Right lobe of liver (tissue), 6 donors: ENCODE measurements at regions not wholly inside any gene's neighbourhood (a gene's known extent, or its start where the extent isn't known, plus 50 kb on each side); places are given as distances from the start of the nearest gene placed in this dataset.

ENCODE experiments used
- ATAC-seq, 4 donors: fragments of 200-7000 bp; cut with Tn5 transposase; one replicate each; pipeline ENCODE4 v1.9.1; 2020; ENCODE audit warnings: mild to moderate bottlenecking in 4 of 4, moderate library complexity in 4 of 4
- DNase-seq, 3 donors: peaks; one replicate each; pipeline ENCODE4 v3.0.0-alpha.2; 2020
- H3K27ac ChIP-seq, 3 donors: fragments of 200-600 bp; one replicate each; pipeline ENCODE4 v1.8.0; 2022
- H3K27me3 ChIP-seq, 2 donors: fragments of 200-600 bp; one replicate each; pipeline ENCODE4 v1.8.0; 2022
- H3K36me3 ChIP-seq, 4 donors: fragments of 200-600 bp; sonication (generic) in 1 of 4; one replicate each; pipeline versions ENCODE4 v1.5.1 to v1.8.0; 2017 to 2022; ENCODE audit warnings: control low read depth in 1 of 4
- H3K4me1 ChIP-seq, 4 donors: fragments of 200-600 bp; sonication (generic) in 1 of 4; one replicate each; pipeline versions ENCODE4 v1.5.1 to v1.8.0; 2017 to 2022; ENCODE audit warnings: control low read depth in 1 of 4
- H3K4me3 ChIP-seq, 3 donors: fragments of 200-600 bp; one replicate each; pipeline ENCODE4 v1.8.0; 2022
- H3K9me3 ChIP-seq, 4 donors: fragments of 200-600 bp; sonication (generic) in 1 of 4; one replicate each; pipeline versions ENCODE4 v1.5.1 to v1.8.0; 2017 to 2022; ENCODE audit warnings: control low read depth in 1 of 4
- POLR2A ChIP-seq: fragments of 450-650 bp; IDR thresholded peaks from one replicate; pipeline ENCODE4 v1.6.1; 2017; ENCODE audit warnings: antibody characterized with exemption, mild to moderate bottlenecking
- WGBS: methylation state at CpG from one replicate; pipeline ENCODE4 v1.1.6; 2018; ENCODE audit warnings: low coverage, low lambda C conversion rate; ENCODE audit not compliant: insufficient coverage; ENCODE audit errors: missing lambda C conversion rate; 5-methylcytosine and 5-hydroxymethylcytosine counted together
- intact Hi-C, 2 donors: fragments of 100-400 bp; cut with DNase I; formaldehyde crosslinking; loops; one replicate each; pipeline versions ENCODE4 v1.11.2 to v1.14.1; 2022
- TF ChIP-seq, protein P1 (sequence below), 4 donors: fragments of 200-600 bp in 3 of 4; fragments of 450-650 bp in 1 of 4; IDR thresholded peaks; one replicate each; pipeline versions ENCODE4 v1.5.1 to v1.8.0; 2016 to 2022; ENCODE audit warnings: antibody characterized with exemption in 4 of 4, mild to moderate bottlenecking in 2 of 4
- donor health status: DM: no; HTN: yes; CAD: no.
- donor health status: DM: no; HTN: no; CAD: no.
- donor health status: DM: no; HTN: no; CAD: no.
- donor health status: DM: no; HTN: yes; CAD: no.
- donor health status: DM: no; HTN: yes; CAD: no.

DNA sequence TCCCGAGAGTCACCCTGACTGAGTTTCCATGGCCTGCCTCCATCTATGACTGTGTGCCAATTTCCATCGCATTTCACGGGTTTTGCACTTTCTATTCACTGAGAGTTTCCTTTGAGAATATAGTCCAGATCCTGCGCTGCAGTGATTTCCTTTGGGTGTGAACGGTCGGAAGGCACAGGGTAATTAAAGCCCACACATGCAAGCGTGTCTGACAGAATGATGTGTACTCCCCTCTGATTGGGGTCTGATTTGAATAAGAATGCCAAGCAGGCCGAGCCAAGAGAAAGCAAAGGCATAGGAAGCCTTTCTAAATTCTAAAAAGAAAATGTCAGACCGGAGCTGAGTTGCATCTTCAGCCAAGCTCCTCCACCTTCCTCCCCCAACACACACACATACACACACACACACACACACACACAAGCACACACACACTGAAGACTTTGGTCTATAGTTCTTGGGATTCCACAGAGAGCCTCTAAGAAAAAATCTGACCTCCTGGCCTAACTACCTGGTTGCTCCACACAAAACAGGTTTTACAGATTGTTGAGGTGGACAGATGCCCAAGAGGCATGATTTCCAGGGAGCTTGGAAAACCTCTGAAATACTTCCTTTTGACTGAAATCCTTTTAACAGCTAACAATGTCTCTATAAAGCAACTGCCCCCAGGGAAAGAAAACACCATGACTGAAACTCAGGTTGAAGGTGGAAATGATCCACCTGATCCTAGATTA lies 59.7 kb upstream of the LRRN1 start:
- intact Hi-C loops: no loop called here
- peaks cover 0 to 4% (median 0%) of the 10 kb centered on the region in 4 donors for H3K4me1 ChIP-seq
- H3K27ac ChIP-seq: no peak overlapping the region
- 88% methylated on average over 8 of the region's 9 CpGs for WGBS
- DNase-seq: no peak
- no peaks in the 10 kb centered on the region for H3K27me3 ChIP-seq
- no peak for TF ChIP-seq POLR2A
- TF ChIP-seq, protein P1, sequence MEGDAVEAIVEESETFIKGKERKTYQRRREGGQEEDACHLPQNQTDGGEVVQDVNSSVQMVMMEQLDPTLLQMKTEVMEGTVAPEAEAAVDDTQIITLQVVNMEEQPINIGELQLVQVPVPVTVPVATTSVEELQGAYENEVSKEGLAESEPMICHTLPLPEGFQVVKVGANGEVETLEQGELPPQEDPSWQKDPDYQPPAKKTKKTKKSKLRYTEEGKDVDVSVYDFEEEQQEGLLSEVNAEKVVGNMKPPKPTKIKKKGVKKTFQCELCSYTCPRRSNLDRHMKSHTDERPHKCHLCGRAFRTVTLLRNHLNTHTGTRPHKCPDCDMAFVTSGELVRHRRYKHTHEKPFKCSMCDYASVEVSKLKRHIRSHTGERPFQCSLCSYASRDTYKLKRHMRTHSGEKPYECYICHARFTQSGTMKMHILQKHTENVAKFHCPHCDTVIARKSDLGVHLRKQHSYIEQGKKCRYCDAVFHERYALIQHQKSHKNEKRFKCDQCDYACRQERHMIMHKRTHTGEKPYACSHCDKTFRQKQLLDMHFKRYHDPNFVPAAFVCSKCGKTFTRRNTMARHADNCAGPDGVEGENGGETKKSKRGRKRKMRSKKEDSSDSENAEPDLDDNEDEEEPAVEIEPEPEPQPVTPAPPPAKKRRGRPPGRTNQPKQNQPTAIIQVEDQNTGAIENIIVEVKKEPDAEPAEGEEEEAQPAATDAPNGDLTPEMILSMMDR (IDR thresholded peaks at IDR 0.05): no peak
- no peaks in the 10 kb centered on the region for H3K9me3 ChIP-seq
- no peak for ATAC-seq
- no peaks in the 10 kb centered on the region for H3K36me3 ChIP-seq
- no peak overlapping the region for H3K4me3 ChIP-seq

DNA sequence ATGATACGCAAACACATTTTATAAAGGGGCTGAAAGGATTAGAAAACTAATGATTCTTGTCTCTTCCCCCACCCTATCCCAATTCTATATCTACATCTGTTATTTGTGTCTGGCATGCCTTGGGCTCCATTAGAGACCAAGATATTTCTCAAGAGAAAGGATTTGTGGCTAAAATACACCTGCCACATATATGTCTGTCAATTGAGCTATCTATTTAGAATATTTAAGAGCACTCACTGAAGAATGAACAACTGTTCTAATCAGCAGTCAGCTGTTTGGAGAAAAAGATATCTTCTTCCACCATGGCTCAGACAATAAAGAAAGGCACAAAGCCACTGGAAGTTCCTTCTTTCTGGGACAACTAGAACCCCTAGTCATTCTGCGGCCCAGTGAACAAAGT lies 61.7 kb upstream of the LRRN1 start:
- intact Hi-C loops: no loop called here
- no peaks in the 10 kb centered on the region for H3K4me1 ChIP-seq
- no peak overlapping the region for H3K4me3 ChIP-seq
- no peak for TF ChIP-seq POLR2A
- TF ChIP-seq, protein P1 (IDR thresholded peaks at IDR 0.05): no peak
- DNase-seq (no peak), ATAC-seq (no peak)
- H3K9me3 ChIP-seq: no peaks in the 10 kb centered on the region
- no peaks in the 10 kb centered on the region for H3K27me3 ChIP-seq
- H3K27ac ChIP-seq: no peak overlapping the region
- WGBS: 73% methylated on average over 2 of the region's 2 CpGs
- no peaks in the 10 kb centered on the region for H3K36me3 ChIP-seq

DNA sequence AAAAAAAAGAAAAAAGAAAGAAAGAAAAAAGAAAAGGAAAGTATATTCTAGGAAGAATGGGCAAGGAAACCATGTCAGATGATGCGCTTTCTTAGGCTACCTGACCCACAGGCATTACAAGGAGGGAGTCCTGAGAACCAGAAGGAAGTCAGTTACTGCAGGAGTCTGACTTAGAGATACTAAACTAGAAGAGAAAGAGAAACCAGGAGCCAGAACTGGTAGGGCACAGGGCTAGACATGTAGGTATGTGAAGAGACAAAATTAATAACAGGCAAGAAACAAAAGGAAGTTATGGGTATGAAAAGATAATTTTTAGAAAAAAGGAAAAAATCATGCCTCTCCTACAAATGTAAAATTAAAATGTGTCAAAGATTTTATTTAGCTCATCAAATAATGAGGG lies 63.3 kb upstream of the LRRN1 start:
- WGBS: 89% methylated on average over 1 of the region's 1 CpG
- no peaks in the 10 kb centered on the region for H3K27me3 ChIP-seq
- no peak overlapping the region for H3K27ac ChIP-seq
- TF ChIP-seq, protein P1 (IDR thresholded peaks at IDR 0.05): no peak
- TF ChIP-seq POLR2A: no peak
- ATAC-seq (no peak), DNase-seq (no peak)
- no peaks in the 10 kb centered on the region for H3K4me1 ChIP-seq
- intact Hi-C loops: no loop called here
- H3K9me3 ChIP-seq: no peaks in the 10 kb centered on the region
- no peaks in the 10 kb centered on the region for H3K36me3 ChIP-seq
- no peak overlapping the region for H3K4me3 ChIP-seq

DNA sequence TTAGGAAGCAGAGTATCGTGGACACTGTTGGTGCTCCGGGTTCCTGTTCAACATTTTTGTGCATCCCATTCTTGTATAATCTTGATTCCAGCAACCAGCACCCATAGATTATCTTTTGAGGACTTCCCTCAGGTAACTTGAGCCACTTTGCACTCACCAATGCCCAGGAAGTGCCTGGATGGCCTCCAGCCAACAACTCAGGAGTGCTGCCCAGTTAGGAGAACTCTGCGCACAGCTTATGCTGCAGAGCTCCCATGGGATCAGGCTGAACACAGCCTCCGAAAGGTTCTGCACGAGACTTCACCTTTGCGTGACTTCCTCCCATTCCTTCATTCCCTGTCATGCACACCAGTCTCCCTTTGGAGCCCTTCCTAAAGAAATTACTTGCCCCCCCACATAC lies 64.3 kb upstream of the LRRN1 start:
- H3K27ac ChIP-seq: no peak overlapping the region
- 90% methylated on average over 6 of the region's 6 CpGs for WGBS
- intact Hi-C loops: no loop called here

More for the DNA sequence above, 64.3 kb upstream of the LRRN1 start:
- no peak for ATAC-seq
- TF ChIP-seq, protein P1 (IDR thresholded peaks at IDR 0.05): no peak
- Histone ChIP-seq H3K36me3 (no peaks in the 10 kb centered on the region), H3K27me3 (no peaks in the 10 kb centered on the region), H3K4me3 (no peak overlapping the region), H3K4me1 (no peaks in the 10 kb centered on the region), H3K9me3 (no peaks in the 10 kb centered on the region)
- no peak for DNase-seq
